Activated B cell treated with CpG ODN at 0.5 μM for 24 hours (primary cell): ENCODE measurements at regions not wholly inside any gene's neighbourhood (a gene's known extent, or its start where the extent isn't known, plus 50 kb on each side); places are given as distances from the start of the nearest gene placed in this dataset.

ENCODE experiments used
- ATAC-seq: fragments of 200-7000 bp; cut with Tn5 transposase; one replicate; pipeline ENCODE4 v1.10.0; 2021; ENCODE audit warnings: low read depth, mild to moderate bottlenecking, moderate library complexity
- CTCF ChIA-PET: fragments of 350-600 bp; sonication (Branson Sonifier 250); formaldehyde crosslinking; loops from one replicate; lab custom pipeline; 2021; ENCODE audit warnings: antibody characterized with exemption; lab: Charles Lee
- POLR2A ChIA-PET: fragments of 350-600 bp; sonication (Branson Sonifier 250); formaldehyde crosslinking; loops from one replicate; lab custom pipeline; 2021; ENCODE audit warnings: antibody characterized with exemption; lab: Charles Lee
- DNase-seq: peaks from one replicate; pipeline ENCODE4 v3.0.0; 2022
- H3K27ac Mint-ChIP-seq: one replicate; pipeline ENCODE4 v1.8.0; 2020; ENCODE audit warnings: mixed read lengths
- H3K27me3 Mint-ChIP-seq: one replicate; pipeline ENCODE4 v1.8.0; 2021; ENCODE audit warnings: mixed read lengths
- H3K36me3 Mint-ChIP-seq: one replicate; pipeline ENCODE4 v1.8.0; 2021; ENCODE audit warnings: low read depth, mixed read lengths
- H3K4me1 Mint-ChIP-seq: one replicate; pipeline ENCODE4 v1.8.0; 2021; ENCODE audit warnings: mixed read lengths
- H3K4me3 Mint-ChIP-seq: one replicate; pipeline ENCODE4 v1.8.0; 2020; ENCODE audit warnings: mild to moderate bottlenecking, mixed read lengths
- H3K9me3 Mint-ChIP-seq: one replicate; pipeline ENCODE4 v1.8.0; 2020; ENCODE audit warnings: mixed read lengths
- CTCF ChIP-seq: fragments of 200-600 bp; IDR thresholded peaks from one replicate; pipeline ENCODE4 v1.8.0; 2022; ENCODE audit warnings: antibody characterized with exemption, mild to moderate bottlenecking
- intact Hi-C: fragments of 100-400 bp; cut with micrococcal nuclease; formaldehyde crosslinking; loops from one replicate; pipeline ENCODE4 v1.15.1; 2024

GRCh38 chr2:38129481-38129880, 53.5 kb upstream of the CYP1B1 start:
- Mint-ChIP-seq H3K27ac (no peak overlapping the region), H3K36me3 (no peaks in the 10 kb centered on the region), H3K4me1 (peaks cover 17% of the 10 kb centered on the region), H3K27me3 (no peaks in the 10 kb centered on the region), H3K4me3 (no peak overlapping the region), H3K9me3 (peaks cover 11% of the 10 kb centered on the region)
- TF ChIP-seq CTCF: no peak
- POLR2A ChIA-PET: no interaction called here
- intact Hi-C loops: no loop called here
- no peak for ATAC-seq
- CTCF ChIA-PET: no interaction called here
- DNase-seq: no peak

DNA sequence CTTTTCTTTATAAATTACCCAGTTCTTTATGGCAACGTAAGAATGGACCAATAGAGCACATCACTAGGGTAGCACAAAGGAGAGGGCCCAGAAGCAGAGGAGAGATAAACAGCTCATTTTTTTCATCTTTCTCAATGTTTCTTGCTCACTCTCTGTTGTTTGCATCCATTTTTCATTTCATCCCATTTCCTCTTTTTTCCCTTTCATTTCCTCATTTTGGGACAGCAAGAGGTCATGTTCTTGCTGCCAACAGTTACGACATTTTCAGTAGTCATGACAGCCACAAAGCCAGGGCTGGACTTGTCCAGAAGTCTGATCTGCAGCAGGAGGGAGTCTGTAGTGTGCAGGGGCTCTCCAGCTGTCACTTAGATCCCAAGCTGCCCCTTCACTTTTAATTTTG, 52.7 kb upstream of the CYP1B1 start:
- peaks cover 17% of the 10 kb centered on the region for H3K4me1 Mint-ChIP-seq
- ATAC-seq: peak; percentile 42
- peaks cover 11% of the 10 kb centered on the region for H3K9me3 Mint-ChIP-seq
- no peak for TF ChIP-seq CTCF
- no peak for DNase-seq
- CTCF ChIA-PET: no interaction called here
- H3K36me3 Mint-ChIP-seq: no peaks in the 10 kb centered on the region
- H3K4me3 Mint-ChIP-seq: no peak overlapping the region
- H3K27ac Mint-ChIP-seq: no peak overlapping the region
- no peaks in the 10 kb centered on the region for H3K27me3 Mint-ChIP-seq
- POLR2A ChIA-PET: no interaction called here
- intact Hi-C loops: no loop called here

DNA sequence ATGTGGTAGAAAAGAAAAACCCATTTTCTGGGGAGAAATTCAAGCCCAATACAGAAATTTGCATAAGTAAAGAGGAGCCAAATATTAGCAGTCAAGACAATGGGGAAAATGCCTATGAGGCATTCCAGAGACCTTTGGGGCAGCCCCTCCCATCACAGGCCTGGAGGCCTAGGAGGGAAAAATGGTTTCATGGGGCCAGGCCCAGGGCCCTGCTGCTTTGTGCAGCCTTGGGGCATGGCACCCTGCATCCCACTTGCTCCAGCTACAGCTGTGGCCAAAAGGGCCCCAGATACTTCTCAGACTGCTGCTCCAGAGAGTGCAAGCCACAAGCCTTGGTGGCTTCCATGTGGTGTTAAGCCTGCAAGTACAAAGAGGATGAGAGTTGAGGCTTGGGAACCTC, 51.3 kb upstream of the CYP1B1 start:
- H3K4me1 Mint-ChIP-seq: peaks cover 17% of the 10 kb centered on the region
- H3K36me3 Mint-ChIP-seq: no peaks in the 10 kb centered on the region
- TF ChIP-seq CTCF: no peak
- H3K4me3 Mint-ChIP-seq: no peak overlapping the region
- H3K27me3 Mint-ChIP-seq: no peaks in the 10 kb centered on the region
- H3K9me3 Mint-ChIP-seq: peaks cover 11% of the 10 kb centered on the region
- ATAC-seq (no peak), DNase-seq (no peak)
- H3K27ac Mint-ChIP-seq: no peak overlapping the region
- intact Hi-C loops: no loop called here
- ChIA-PET CTCF (no interaction called here), POLR2A (no interaction called here)

GRCh38 chr2:38125842-38126241, 49.9 kb upstream of the CYP1B1 start:
- peaks cover 11% of the 10 kb centered on the region for H3K9me3 Mint-ChIP-seq
- TF ChIP-seq CTCF: no peak
- intact Hi-C loops: no loop called here
- peaks cover 17% of the 10 kb centered on the region for H3K4me1 Mint-ChIP-seq
- no peaks in the 10 kb centered on the region for H3K36me3 Mint-ChIP-seq
- peaks cover 1% of the 10 kb centered on the region for H3K27me3 Mint-ChIP-seq
- DNase-seq (no peak), ATAC-seq (no peak)
- no peak overlapping the region for H3K27ac Mint-ChIP-seq
- no peak overlapping the region for H3K4me3 Mint-ChIP-seq
- ChIA-PET CTCF (no interaction called here), POLR2A (no interaction called here)
